ENCODE measurements at regions not wholly inside any gene's neighbourhood (a gene's known extent, or its start where the extent isn't known, plus 50 kb on each side); places are given as distances from the start of the nearest gene placed in this dataset.

DNA sequence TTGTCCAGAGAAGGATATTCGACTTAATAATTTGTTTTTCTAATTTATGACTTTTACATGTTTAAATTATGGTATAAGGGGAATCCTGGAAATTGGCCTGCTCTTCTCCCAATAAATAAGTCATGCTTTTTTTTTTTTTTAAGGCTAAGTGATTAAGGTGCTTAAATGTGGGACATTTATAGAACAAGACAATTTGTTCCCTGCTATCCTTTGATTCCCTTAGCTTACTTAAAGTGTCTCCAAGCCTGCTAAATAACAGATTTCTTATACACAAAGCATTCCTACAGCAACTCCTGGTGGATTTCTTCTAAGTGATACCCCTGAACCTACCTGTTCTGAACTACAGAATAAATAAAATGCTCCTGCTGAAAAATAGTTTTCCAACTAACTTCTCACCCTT lies 233.0 kb upstream of the UGT8 start:
- DNase-seq (ENCODE audit: low read depth): no peak

DNA sequence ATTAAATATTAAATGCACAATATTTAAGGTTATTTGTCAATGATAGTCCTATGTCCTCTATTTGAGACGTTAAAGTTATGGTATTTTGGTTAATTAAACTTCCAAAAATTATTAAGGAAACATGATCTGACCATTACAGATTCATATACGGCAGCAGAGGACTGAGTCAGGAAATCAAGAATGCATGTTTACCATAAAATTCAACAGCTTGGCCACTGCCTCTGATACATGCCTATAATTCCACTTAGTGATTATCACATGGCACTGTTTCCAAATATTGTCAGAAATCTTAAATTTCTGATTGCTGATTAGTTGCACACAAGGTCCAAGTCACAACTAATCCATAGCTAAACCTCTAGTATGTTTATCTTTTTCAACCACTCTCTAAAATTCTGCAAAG lies 232.2 kb upstream of the UGT8 start:
- no peak for DNase-seq (ENCODE audit: low read depth)

DNA sequence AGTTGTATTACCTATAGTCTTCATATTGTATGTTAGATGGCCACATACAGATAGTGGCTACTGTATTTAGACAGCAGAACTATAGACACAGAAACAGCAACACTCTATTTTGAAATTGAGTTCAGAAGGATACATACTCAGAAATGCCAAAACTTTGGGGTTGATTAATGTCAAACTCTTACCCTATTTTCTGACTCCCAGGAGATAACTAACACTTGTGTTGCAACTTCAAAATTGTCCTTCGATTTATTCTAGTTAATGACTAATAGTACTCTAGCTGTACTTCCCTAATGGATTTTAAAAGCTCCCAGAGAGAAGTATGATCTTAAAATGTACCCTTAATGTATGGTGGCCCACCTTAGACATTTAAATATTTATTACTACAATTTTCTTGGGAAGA lies 229.9 kb upstream of the UGT8 start:
- DNase-seq (ENCODE audit: low read depth): no peak

DNA sequence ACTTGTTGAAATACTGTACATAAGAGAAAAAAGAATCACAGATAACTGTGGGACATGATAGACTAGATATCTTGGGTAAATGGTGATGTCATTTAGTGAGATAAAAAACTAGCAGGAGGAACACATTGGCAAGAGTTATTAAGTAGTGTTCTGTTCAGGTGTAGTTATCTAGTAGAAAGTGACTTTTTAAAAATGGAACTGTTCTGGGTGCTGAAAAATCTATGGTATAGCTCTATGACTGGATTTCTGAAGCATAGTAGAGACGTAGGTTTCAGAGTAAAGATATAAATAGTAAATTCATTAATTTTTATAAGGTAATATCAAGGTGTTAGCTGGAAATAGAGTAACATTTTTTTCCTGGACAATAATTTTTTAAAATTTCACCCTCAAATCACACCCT lies 225.1 kb upstream of the UGT8 start:
- no peak for DNase-seq (ENCODE audit: low read depth)

DNA sequence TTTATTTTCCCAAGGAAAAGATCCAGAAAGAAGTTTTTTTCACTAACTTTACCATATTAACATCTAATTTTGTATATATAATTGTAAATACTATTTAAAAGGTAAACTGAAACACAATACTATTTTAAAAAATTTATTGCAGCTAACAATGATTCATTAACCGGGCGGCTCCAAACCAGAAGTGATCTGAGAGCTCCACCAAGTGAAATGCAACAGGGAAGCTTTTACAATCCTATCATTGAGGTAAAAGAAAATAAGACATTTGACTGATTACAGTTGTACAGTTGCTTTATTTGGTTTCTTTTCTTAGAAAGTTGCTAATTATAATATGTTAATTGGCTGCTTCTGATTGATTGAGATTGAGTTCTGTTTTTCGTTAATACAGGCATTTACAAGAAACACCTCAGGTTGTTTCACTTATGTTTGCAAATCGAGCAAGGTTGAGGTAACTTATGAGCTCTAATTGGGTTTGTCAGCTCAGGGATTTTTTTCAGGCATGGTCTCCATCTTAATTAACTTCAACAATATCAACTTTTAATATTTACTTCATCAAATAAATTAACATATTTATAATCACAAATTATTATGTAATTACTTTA lies 220.2 kb upstream of the UGT8 start:
- no peak for DNase-seq (ENCODE audit: low read depth)

DNA sequence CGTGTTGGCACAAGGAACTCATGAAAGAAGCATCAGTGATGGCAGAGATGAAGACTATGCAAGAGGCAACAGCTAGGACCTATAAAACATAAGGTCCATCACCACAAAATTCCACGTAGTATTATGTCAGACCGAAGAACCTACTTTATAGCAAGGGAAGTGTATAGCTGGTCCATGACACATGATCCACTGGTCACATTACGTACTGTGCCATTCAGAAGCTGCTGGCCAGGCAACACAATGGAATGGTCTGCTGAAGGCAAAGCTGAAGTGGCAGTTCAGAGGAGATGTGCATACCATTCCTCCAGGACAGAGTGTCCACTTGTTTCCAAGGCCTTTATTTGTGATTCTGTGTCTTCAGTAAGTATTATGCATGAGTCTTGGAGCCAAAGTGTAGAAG lies 215.5 kb upstream of the UGT8 start:
- DNase-seq (ENCODE audit: low read depth): no peak

DNA sequence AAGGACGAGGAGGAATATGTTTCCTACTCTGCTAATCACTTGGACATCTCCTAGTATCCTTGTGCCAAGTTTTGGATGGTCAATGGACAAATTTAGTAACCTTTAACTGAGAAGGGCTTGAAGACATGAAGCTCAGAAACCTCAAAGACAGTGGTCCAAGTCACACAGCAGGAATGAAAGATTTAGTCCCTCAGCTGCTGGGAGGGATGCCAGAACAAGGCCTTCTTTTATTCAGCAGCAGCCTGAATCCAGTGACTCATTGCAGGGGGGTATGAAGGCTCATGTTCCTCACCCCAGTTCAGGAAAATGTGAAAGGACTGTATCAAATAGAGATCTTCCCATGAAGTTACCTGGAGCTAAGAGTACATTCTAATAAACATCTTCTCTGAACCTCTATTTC lies 214.9 kb upstream of the UGT8 start:
- DNase-seq (ENCODE audit: low read depth): peak; percentile 68

DNA sequence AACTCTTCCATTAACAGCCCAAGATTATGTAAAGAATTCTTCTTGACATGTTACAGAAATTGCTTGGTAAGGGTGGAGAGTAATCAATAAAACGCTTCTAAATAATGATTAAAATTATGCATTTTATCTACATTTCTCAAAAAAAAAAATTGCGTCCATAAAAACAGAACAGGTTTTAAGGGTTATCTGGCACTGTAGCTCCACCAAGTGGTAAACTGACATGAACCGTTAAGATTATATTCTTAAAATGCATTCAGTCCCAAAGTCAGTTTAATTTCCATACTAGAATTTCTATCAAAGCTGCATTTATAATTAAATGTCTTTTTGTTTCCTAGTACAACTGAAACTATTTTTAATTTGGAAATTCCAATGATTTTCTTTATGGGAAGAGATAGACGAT lies 214.0 kb upstream of the UGT8 start:
- DNase-seq (ENCODE audit: low read depth): no peak

DNA sequence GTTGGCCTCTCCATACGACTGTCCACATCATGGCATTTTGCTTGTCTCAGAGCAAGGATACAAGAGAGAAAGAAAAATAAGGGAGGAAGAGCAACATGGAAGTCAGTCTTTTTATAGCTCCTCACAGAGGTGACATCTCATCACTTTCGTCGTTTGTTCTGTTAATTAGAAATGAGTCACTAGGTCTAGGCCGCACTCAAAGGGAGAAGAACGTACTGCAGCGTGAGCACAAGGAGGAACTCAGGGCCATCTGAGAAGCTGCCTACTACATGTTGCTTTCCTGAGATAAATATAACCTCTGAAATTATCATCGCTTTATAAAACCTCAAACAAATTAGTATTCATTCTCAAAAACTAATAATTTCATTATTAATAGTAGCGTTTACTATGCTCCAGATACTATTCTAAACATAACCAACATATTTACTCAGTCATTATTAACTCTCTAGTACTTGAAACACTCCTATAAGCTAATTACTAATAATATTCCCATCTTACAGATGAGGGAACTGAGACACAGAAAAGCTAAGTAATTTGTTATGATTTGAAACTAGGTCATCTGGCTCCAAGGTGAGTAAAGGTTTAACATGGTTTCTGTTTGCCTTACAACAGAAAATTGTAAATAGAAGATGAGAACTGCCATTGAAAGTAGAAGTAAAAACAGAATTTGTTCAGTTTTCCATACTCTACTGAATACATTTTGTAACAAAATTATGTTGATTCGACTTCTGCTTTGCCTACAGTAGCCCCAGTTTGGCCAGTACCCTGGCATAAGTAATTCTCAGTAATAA lies 213.2 kb upstream of the UGT8 start:
- no peak for DNase-seq (ENCODE audit: low read depth)

DNA sequence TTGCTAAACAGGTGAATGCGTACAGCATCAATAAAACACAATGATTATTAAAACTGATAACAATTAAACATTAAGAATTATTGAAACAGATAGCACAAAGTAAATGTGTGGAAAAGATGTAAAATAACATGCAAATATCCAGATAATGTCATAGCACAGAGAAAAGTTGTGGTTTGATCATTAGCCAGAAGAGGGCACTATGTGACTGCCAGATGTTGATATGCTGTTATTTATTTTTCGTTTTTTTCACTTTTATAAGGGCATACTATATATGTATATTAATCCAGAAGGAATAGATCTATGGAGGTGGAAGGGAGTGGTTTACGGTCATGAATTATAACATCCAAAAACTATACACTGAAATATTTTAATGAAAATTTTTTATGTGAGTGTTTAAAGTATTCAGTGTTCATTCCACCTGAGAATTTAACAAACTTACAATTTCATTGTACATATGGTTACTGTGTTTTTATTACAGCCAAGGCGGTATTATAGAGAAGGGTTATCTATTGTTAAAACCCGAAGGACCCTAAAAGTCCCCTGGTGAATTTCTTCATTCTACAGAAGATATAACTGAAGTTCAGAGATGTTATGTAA lies 211.9 kb upstream of the UGT8 start:
- no peak for DNase-seq (ENCODE audit: low read depth)

DNA sequence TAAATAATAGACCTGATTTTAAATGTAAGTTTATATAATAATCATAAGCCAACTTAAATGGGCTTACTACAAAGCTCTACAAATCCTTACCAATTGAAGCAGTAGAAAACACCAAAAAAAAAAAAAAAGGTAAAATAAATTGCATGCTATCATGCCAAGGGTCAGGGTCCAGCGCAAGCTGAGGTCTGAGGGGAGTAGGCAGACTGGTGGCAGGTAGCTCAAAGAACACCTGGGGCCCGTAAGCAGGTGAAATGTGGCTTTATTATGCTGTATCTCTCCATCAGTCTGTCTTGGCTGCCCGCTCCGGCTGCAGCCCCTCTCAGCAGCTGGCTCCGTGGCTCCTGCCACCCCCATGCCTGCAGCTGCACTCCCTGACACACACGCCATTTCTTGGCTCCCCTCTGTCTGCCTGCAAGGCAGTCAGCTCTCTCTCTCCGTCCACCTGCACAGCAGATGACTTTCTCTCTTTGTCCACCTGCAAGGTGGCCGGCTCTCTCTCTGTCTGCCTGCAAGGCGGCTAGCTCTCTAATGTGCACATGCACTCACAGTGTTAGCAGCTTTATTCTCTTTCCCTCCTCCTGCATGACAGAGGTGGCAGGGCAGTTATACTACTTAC lies 209.4 kb upstream of the UGT8 start:
- DNase-seq (ENCODE audit: low read depth): no peak

DNA sequence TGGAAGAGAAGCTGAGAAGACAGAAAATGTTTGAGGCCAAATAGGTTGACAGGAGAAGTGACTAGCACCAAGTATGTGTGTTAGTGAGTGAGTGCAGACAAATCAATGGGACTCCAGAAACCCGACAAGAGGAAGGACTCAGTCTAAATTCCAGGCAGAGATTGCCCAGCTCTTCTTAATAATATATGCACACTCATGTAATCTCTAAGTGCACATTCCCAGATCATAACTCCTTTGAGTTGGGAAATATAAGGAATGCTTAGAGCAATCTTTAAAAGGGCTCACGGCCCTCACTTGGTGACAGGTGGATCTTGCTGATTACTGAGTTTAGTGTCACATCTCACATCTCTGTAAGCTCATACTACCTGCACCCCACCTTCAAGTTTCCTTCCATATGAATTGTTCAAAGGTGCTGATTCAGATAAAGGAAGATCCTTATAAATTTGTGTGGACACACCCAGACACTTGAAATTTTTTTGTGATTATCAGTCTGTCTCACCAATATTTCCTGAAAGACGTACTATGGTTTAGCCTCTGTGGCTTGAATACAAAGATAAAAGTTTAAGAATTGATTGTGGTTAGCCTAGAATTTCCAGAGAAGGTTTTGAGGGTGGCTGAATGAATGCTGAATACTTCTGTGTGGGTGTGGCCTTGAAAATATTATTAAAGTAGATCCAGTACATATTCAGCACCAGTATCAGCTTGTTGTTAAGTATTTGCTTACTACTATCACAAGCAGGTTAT lies 205.1 kb upstream of the UGT8 start:
- no peak for DNase-seq (ENCODE audit: low read depth)

DNA sequence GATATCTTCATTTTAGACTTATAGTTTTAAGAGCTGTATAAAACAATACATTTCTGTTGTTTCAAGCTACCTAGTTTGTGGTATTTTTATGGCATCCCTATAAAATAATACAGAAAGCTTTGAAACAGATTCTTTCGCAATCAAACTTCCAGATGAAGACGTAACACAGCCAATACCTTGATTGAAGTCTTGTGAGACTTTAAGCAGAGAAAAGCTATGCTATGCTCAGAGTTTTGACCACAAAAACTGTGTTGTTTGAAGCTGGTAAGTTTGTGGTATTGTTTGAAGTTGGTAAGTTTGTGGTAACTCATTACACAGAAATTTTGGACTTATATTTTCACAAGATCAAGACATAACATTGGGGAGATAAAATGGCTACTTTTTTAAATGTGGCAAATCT lies 201.8 kb upstream of the UGT8 start:
- no peak for DNase-seq (ENCODE audit: low read depth)

DNA sequence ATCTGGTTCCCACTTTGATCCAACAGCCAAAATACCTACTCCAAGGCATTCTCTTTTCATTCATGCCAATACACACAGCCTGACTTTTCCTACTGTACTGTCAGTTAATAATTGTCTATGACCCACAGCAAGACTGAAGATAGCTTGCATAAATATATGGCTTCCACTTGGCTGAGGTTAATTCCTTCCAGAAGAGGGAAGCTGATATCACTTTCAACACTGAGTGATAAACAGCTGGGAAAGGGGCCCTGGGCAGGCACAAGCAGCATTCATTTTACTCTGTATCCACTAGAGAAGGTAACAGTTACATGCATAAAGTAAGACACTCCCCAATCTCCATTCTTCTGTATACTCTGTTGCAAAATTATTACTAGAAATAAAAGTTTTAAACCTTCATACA lies 200.2 kb upstream of the UGT8 start:
- DNase-seq (ENCODE audit: low read depth): no peak

DNA sequence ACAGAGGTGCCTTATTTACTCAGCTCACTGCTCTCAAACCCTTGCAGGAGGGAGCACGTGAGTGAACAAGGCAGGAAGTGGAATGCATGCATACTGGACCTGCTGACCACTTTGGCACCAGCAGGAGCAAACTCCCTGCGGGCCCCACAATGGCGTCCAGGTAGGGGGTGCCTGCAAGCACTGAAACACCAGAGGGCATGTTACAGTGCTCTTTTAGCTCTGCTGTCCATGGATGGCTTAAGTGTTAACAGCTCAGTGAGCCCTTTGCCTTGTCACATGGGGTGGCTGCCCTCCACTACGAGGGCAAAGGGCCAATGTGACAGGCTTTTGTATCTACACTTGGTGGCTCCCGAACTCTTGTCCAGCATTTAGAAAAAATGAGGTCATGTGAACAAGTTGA lies 199.5 kb upstream of the UGT8 start:
- no peak for DNase-seq (ENCODE audit: low read depth)

DNA sequence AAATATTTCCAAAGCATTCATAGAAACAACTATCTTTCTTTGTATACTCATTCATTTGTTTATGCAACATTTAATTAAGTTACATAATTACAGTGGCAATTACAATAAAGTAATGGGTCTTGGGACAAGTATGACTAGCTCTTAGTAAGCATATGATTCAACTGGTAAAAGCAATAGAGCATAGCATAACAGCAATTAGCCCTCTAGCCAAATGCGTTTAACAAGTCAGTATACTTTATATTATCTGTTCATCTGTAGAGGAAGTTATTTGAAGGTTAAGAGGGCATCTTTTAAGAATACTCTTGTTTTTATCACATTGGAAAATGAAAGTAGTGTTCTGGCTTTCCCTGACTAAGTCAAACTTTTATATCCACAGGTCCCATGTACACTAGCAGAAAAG lies 198.1 kb upstream of the UGT8 start:
- no peak for DNase-seq (ENCODE audit: low read depth)

DNA sequence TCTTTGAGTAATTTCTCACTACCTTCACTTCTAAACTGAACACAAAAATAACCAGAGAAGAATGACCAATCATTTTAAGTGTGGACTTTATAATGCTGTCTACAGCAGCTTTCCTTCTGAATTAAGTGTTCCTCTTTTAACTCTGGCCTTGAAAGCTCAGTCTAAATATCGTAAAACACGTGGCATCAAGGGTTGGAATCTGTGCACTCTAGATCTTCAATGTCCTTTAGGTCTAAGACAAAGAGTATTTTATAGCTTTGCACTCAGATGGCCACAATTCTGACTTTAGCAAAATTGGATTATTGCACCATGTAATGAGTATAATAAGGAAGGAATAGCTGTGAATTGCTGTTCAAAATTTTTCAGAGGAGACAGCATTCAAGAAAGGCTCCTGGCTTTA lies 197.1 kb upstream of the UGT8 start:
- DNase-seq (ENCODE audit: low read depth): no peak

DNA sequence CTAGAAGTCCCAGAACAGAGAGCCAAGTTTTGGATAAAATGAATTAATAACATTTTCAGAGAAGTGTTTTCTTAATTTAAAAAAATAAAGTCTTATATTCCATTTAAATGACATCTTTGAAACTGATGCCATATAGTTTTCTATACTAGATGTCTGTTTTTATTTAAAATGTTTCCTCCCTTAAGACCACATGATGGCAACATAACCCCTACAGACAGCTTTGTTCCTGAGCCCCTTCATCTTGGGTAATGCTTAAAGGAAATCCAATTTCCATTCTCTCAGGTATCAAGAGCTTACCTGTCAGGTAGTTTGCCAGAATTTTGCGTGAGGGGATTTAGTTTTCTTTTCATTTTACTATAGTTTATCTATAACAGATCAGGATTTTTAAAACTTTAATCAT lies 181.4 kb upstream of the UGT8 start:
- DNase-seq (ENCODE audit: low read depth): no peak

DNA sequence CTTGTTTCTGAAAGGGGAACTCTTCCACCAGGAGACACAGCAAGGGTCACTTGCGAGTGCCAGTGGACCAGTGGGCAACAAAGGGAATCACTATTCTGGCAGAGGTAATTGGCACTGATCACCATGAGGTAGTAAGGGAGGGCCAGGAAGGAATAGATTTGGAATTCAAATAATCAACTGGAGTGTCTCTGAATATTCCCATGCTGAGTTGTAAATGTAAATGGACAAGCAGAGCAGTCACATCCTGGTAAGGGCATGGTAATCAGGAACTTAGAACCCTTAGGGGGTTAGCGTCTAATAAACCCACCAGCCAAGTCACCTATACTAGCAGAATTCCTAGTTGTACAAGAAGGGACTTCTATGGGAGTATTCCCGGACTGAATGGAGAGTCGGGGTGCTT lies 178.5 kb upstream of the UGT8 start:
- no peak for DNase-seq (ENCODE audit: low read depth)

DNA sequence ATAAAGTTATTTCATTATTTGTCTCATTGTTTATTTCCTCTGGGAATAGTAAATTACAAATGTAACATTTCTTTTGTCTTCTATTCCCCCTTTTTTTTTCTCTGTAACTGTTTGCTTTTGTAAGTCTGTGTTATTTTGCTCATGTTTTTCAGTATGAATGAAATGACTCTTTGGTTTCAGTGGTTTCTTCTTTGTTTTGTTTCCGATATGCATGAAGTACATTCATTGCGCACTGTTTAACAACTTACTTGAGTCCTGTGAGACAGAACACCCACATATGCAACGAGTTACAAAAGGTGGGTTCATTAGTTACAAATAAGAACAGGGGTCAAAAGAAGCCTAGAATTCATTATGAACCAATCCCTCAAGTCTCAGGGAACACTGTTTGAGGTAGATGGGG lies 175.0 kb upstream of the UGT8 start:
- DNase-seq (ENCODE audit: low read depth): no peak

DNA sequence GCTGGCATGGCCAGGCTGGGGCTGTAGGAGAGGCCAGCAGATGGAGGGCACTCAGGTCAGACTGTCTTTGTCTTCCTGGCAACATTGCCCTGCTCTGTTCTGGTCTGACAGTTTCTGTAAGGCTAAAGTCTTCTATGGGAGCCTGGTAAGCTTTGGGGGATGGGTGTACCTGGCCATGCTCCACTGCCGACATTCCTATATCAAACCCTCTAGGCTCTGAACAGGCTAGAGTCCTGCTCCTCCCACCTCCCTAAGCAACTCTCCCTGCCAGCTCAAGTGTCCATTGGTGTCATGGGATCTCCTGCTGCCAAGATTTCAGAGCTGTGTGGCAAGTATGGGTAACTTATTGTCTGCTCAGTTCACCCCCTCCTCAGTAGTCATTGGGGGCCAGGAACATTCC lies 163.5 kb upstream of the UGT8 start:
- DNase-seq (ENCODE audit: low read depth): no peak

DNA sequence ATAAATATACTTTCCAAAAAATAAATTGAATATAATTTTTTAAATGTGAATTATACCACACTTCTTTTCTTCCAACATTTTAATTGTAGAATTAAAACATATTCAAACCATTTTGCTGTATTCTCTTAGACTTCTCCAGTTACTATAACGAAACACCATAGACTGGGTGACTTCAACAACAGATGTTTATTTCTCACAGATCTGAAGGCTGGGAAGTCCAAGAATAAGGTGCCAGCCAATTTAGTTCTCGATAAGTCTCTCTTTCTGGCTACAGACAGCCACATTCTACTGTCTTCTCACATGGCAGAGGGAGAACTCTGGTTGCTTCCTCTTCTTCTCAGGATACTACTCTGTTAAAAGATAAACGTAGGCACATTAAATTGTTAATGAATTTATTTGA lies 155.8 kb upstream of the UGT8 start:
- no peak for DNase-seq (ENCODE audit: low read depth)

DNA sequence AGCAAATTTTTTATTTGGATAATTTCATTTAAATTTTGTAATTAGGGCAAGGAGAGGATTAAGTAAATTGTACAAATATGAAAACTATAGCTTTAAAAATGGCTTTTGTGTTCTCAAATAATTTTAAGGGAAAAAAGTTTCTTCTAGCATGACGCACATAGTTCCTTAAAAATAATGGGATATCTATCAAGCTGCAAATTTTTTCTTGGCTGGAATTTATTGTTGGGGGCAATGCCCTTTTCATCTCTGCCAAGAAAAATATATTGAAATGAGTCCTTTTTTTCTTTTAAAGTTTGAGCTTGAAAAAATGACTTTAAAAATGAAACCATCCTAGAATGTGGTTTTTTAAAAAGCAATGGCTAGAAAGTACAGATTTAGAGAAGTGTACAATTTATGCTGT lies 154.4 kb upstream of the UGT8 start:
- no peak for DNase-seq (ENCODE audit: low read depth)

All from HS-27A (cell line).